H1 (cell line): ENCODE measurements at regions not wholly inside any gene's neighbourhood (a gene's known extent, or its start where the extent isn't known, plus 50 kb on each side); places are given as distances from the start of the nearest gene placed in this dataset.

Source experiments
- ASH2L ChIP-seq: fragments of 200-600, 300-600 bp; sonication (generic); IDR thresholded peaks from one replicate; pipeline ENCODE4 v1.7.1; 2017; ENCODE audit warnings: low read length
- BACH1 ChIP-seq: IDR thresholded peaks from 2 replicates; pipeline ENCODE4 v1.6.1; 2012; ENCODE audit warnings: low read length, improper control_type of control experiment
- CBX5 ChIP-seq: fragments of 300-800, 300-1000 bp; sonication (generic); IDR thresholded peaks from 2 replicates; pipeline ENCODE4 v1.7.1; 2016; ENCODE audit warnings: antibody characterized with exemption, low read length, low read depth
- GABPA ChIP-seq: IDR thresholded peaks from 2 replicates; pipeline ENCODE4 v1.6.1; 2011; ENCODE audit warnings: mild to moderate bottlenecking, low read length, moderate library complexity, borderline replicate concordance; ENCODE audit not compliant: insufficient read depth
- GTF2F1 ChIP-seq: IDR thresholded peaks from 2 replicates; pipeline ENCODE4 v1.6.1; 2012; ENCODE audit warnings: low read depth, low read length, improper control_type of control experiment, borderline replicate concordance
- PHF8 ChIP-seq: fragments of 200-600 bp; sonication (generic); conservative IDR thresholded peaks from 2 replicates; pipeline ENCODE4 v1.7.1; 2012; ENCODE audit warnings: low read depth, mild to moderate bottlenecking, inconsistent platforms, low read length, moderate library complexity

DNA sequence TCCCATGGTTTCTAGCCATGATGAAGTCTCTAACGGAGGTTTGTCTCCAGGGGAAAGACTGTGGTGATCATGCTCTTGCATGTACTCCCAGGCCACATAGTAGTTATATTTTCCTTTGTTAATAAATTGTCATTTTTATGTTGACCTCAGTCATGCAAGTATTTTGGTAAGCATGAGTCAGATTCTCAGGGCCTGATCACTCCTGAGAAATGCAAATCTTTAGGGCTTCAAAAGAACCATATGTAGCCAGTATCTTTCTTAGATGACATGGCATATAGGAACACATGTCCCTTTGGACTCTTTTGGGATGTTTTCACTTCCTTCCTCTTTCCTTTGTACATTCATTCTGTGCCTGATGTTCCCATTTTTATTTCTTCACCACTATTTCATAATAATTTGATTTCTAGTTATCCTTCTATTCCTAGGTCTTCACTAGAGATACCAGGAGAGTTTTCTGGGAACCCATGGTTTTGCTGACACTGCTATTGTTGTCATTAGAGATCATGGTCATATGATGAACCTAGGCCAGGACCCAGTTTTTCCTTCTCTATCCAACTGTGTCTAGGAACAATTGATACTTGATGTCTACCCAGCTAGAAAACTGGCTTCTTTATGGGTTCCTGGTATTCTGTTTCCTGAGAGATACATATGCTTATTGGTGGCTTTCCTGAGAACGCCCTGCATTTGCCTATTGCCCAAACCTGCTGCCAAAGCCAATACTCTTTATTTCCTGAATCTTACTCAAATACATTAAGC is 248.1 kb upstream of the NREP start (continued):
- TF ChIP-seq CBX5 (no peak), GABPA (no peak), PHF8 (no peak), ASH2L (no peak), GTF2F1 (no peak), BACH1 (no peak)
